Thymus (tissue), 11 donors: ENCODE measurements at regions not wholly inside any gene's neighbourhood (a gene's known extent, or its start where the extent isn't known, plus 50 kb on each side); places are given as distances from the start of the nearest gene placed in this dataset.

Source experiments
- DNase-seq, 9 donors: peaks; one replicate each; pipeline ENCODE4 v3.0.0-alpha.2; 2013; ENCODE audit warnings: low spot score in 9 of 9, low read depth in 6 of 9, missing footprints in 1 of 9
- H3K27ac ChIP-seq, 2 donors: one replicate each; pipeline ENCODE4 v1.5.1; 2013; ENCODE audit warnings: control low read depth in 1 of 2, low read depth in 1 of 2, low read length in 1 of 2, mild to moderate bottlenecking in 1 of 2, moderate library complexity in 1 of 2
- H3K27me3 ChIP-seq, 2 donors: one replicate each; pipeline ENCODE4 v1.5.1; 2013; ENCODE audit warnings: low read length in 1 of 2; ENCODE audit not compliant: control insufficient read depth in 2 of 2, insufficient read depth in 1 of 2
- H3K36me3 ChIP-seq, 2 donors: one replicate each; pipeline ENCODE4 v1.5.1; 2013; ENCODE audit warnings: low read length in 1 of 2, mild to moderate bottlenecking in 1 of 2, moderate library complexity in 1 of 2; ENCODE audit not compliant: control insufficient read depth in 2 of 2, insufficient read depth in 2 of 2
- H3K4me1 ChIP-seq, 2 donors: one replicate each; pipeline ENCODE4 v1.5.1; 2013; ENCODE audit warnings: low read length in 2 of 2; ENCODE audit not compliant: control insufficient read depth in 2 of 2, insufficient read depth in 2 of 2
- H3K4me3 ChIP-seq, 2 donors: one replicate each; pipeline ENCODE4 v1.5.1; 2013; ENCODE audit warnings: low read length in 2 of 2, control low read depth in 1 of 2, mild to moderate bottlenecking in 1 of 2
- H3K9me3 ChIP-seq, 2 donors: one replicate each; pipeline ENCODE4 v1.5.1; 2013; ENCODE audit warnings: low read length in 1 of 2, mild to moderate bottlenecking in 1 of 2; ENCODE audit not compliant: control insufficient read depth in 2 of 2, insufficient read depth in 1 of 2
- WGBS: extraction: QIAGEN DNeasy Blood & Tissue Kit; methylation state at CpG from one replicate; pipeline ENCODE4 v1.1.7; 2013; 5-methylcytosine and 5-hydroxymethylcytosine counted together
- donor health status: healthy.

DNA sequence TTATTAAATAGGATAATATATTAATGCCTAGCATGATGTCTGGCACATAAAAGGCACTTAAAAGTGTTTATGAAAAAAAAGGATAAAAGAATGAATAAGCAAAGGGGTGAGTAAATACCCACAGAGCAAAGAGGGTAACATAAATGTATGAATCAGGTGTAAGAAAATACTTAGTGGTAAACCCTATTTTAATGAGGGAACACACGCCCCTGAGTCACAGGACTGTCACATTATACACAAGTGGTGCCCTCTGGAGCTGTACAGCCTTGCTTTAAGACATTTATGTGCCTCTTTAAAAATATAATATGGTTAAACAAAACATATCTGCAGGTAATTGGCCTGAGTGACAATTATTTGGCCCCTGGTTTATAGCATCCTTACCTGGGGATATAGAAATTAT is 78.1 kb upstream of the PTBP2 start:
- no peak overlapping the region for H3K27ac ChIP-seq
- no peaks in the 10 kb centered on the region for H3K36me3 ChIP-seq
- H3K9me3 ChIP-seq = no peaks in the 10 kb centered on the region
- H3K27me3 ChIP-seq = no peaks in the 10 kb centered on the region
- H3K4me1 ChIP-seq = no peaks in the 10 kb centered on the region
- WGBS = 90% methylated on average over 1 of the region's 1 CpG
- no peak for DNase-seq
- no peak overlapping the region for H3K4me3 ChIP-seq

- no peak for DNase-seq
- H3K36me3 ChIP-seq = no peaks in the 10 kb centered on the region
- peaks cover 0 to 5% of the 10 kb centered on the region in 2 donors for H3K9me3 ChIP-seq
- H3K4me3 ChIP-seq = no peak overlapping the region
- no peaks in the 10 kb centered on the region for H3K4me1 ChIP-seq
- no peak overlapping the region for H3K27ac ChIP-seq
- H3K27me3 ChIP-seq = no peaks in the 10 kb centered on the region
Observed at GRCh38 chr1:96649301-96649700, 72.3 kb upstream of the PTBP2 start.

DNA sequence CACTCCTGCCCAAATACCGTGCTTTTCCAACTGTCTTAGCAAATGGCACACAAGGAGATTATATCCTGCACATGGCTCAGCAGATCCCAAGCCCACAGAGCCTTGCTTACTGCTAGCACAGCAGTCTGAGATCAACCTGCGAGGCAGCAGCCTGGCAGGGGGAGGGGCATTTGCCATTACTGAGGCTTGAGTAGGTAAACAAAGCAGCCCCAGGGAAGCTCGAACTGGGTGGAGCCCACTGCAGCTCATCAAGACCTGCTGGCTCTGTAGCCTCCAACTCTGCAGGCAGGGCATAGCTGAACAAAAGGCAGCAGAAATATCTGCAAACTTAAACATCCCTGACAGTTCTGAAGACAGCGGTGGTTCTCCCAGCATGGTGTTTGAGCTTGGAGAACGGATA is 70.1 kb upstream of the PTBP2 start:
- Histone ChIP-seq H3K4me3 (no peak overlapping the region), H3K27ac (no peak overlapping the region), H3K27me3 (no peaks in the 10 kb centered on the region), H3K9me3 (peaks cover 0 to 5% of the 10 kb centered on the region in 2 donors), H3K36me3 (no peaks in the 10 kb centered on the region), H3K4me1 (no peaks in the 10 kb centered on the region)
- DNase-seq = no peak
- 92% methylated on average over 5 of the region's 5 CpGs for WGBS

GRCh38 chr1:96660051-96660450 is 61.5 kb upstream of the PTBP2 start:
- WGBS = 94% methylated on average over 3 of the region's 3 CpGs
- DNase-seq = no peak
- peaks cover 0 to 3% of the 10 kb centered on the region in 2 donors for H3K9me3 ChIP-seq

DNA sequence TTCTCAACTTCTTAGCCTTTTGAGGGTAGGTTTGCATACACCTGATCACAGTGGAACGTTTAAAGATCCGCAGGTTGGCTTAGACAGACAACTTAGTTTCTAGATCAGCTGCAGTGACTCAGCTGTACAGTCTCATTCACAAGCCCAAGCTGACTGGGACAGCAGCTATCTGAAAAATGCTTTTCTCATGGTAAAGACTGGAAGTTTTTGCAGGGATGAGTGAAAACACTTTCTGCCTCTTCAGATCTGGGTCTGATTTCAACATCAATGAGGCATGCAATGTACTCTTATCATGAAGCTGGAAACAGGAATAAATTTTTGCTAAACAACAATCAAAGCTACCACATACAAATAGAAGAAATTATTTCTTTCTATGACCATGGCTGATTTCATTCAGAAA is 61.1 kb upstream of the PTBP2 start:
- H3K4me3 ChIP-seq = no peak overlapping the region
- WGBS = 96% methylated on average over 2 of the region's 2 CpGs
- peaks cover 0 to 3% of the 10 kb centered on the region in 2 donors for H3K9me3 ChIP-seq
- no peaks in the 10 kb centered on the region for H3K4me1 ChIP-seq
- DNase-seq = no peak
- no peaks in the 10 kb centered on the region for H3K27me3 ChIP-seq
- no peak overlapping the region for H3K27ac ChIP-seq
- no peaks in the 10 kb centered on the region for H3K36me3 ChIP-seq

More at GRCh38 chr1:96660051-96660450, 61.5 kb upstream of the PTBP2 start:
- Histone ChIP-seq H3K27me3 (no peaks in the 10 kb centered on the region), H3K36me3 (no peaks in the 10 kb centered on the region), H3K27ac (no peak overlapping the region), H3K4me1 (no peaks in the 10 kb centered on the region), H3K4me3 (no peak overlapping the region)
